GM19351 (cell line): ENCODE measurements at regions not wholly inside any gene's neighbourhood (a gene's known extent, or its start where the extent isn't known, plus 50 kb on each side); places are given as distances from the start of the nearest gene placed in this dataset.
"Not testable (repeated sequence)": the region's sequence is repeated elsewhere in the genome, so short reads cannot be mapped to it uniquely, and the experiment has no call there.

Experiments
- ATAC-seq: cut with Tn5 transposase; IDR thresholded peaks from one replicate; pipeline ENCODE4 v1.9.1; 2021; ENCODE audit warnings: mild to moderate bottlenecking, moderate library complexity; ENCODE audit not compliant: unreplicated experiment

- no peak for ATAC-seq
These were observed 648.0 kb downstream of the DACH1 start for GRCh38 chr13:71218960-71219359.

DNA sequence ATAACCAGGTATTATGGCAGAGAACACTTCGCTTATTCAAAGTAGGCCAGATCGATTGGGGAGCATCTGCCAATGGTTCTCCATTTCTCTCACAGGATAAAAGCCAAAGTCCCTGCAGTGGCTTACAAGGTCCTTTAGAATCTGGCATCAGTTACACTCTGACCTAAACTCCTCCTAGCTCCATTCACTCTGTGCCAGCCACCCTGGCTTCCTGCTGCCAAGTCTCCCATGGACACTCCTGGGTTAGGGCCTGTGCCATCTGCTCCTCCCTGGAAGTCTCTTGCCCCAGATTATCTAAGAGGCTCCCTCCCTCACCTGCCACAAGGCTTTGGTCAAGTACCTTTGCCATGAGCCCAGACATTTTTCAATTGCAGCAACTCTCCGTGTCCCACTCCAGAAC lies 649.2 kb downstream of the DACH1 start:
- ATAC-seq = no peak

GRCh38 chr13:71214821-71215220 lies 652.2 kb downstream of the DACH1 start:
- no peak for ATAC-seq

DNA sequence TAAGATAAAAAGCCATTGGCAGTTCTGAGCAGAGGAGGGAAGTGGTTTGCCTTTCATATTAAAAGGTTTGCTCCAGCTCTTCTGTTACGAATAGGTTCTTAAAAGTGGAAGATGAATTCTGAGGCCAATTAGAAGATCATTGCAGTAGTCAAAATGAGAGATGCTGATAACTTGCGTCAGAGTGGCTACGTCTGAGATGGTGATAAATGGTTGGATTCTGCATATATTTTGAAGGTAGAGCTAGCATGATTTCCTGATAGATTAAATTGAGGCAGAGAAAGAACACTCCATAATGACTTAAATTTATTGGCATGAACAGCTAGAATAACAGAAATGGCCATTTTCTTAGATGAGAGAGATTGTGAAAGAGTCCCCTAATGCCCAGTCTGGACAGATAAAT lies 652.6 kb downstream of the DACH1 start:
- ATAC-seq = no peak

- peak; percentile 60 for ATAC-seq
These were observed 653.7 kb downstream of the DACH1 start for GRCh38 chr13:71213252-71213821.

DNA sequence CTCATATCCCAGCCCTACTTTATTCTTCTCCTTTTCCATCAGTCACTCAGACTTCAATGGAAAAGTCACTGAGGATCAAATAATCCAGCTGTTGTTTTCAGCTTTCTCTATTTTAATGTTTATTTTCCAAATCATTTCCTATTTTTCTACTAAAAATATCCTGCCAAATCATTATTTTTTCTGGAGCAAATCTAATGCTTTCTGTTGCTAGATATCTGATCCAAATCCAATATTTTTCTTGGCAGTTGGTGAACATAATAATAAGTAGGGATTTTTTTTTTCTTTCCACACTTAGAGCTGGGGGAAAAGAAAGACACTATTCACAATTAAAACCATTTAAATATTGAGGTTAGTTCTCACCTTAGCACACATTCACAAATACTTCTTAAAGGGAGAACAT lies 656.1 kb downstream of the DACH1 start:
- no peak for ATAC-seq

GRCh38 chr13:71209217-71209616 lies 657.8 kb downstream of the DACH1 start:
- no peak for ATAC-seq

- not testable (repeated sequence) for ATAC-seq
These were observed 682.4 kb downstream of the DACH1 start for GRCh38 chr13:71184583-71184982.

GRCh38 chr13:71183352-71183751 lies 683.7 kb downstream of the DACH1 start:
- ATAC-seq = not testable (repeated sequence)

DNA sequence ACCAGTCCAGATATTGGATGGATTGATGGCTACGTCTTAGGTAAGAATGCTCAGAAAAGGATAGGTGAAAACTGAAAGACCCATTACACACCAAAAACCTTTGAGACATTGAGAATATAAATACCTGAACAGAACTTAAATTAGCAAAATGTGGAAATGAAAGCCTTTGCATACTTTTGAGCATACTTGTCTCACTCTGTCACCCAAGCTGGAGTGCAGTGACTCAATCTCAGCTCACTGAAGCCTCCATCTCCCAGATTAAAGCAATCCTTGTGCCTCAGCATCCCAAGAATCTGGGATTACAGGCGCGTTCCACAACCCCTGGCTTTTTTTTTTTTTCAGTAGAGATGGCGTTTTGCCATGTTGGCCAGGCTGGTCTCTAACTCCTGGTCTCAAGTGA lies 695.3 kb downstream of the DACH1 start:
- no peak for ATAC-seq

DNA sequence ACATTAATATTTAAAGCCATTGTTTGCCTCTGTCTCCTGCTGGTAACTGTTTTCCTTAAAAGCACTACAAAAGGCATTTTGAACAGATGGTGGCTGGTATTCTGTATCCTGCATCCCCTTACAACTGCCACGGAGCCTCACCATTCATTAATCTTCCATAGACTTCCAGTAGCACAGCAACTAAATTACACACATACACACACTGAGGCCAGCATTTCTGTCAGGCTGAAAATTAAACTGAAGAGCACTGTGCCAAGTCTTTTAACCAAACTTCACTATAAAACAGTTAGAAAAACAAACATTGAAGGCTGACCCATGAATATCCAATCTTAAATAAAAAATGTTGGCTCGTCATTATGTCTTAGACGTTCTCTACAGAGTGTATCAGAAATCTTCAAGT lies 697.8 kb downstream of the DACH1 start:
- no peak for ATAC-seq

- ATAC-seq = no peak
These were observed 710.5 kb downstream of the DACH1 start for GRCh38 chr13:71156550-71156949.

- ATAC-seq = no peak
These were observed 717.3 kb downstream of the DACH1 start for GRCh38 chr13:71149498-71150363.

GRCh38 chr13:71149046-71149445 lies 718.0 kb downstream of the DACH1 start:
- ATAC-seq = no peak

DNA sequence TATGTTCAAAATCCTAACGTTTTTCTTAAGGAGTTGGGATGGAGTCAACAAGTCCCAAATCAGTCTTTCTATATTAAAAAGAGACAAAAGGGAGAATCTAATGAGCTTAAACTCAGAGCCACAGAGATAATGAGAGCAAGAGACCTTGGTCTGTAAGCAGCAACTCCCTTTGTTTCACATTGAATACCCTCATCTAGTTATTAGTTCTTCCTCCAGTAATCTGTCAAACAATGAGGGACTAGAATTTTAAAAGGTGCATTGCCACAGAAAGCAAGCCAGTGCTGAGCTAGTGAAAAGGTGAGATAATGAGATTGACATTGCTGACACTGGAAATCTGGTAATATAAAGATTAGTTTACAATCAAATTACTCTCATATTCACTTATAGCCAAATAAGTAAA lies 718.6 kb downstream of the DACH1 start:
- no peak for ATAC-seq

- ATAC-seq = no peak
These were observed 722.1 kb downstream of the DACH1 start for GRCh38 chr13:71144883-71145282.

DNA sequence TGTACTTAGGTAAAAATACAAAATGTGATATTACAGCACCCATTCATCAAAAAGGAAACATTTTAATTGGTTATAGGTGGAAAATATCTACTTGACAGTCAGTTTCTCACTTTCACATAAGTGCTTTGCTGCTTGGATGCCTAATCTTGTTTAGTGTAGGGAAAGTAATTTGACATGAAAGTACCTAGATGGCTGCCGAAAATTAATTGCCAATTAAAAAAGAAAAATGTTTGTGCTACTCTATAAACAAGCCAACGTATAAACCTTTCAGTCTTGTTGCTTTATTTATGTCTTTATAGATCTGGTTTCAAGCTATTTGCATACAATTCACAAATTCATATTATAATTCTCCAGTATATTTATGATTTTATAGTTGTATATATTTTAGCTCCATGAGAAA lies 729.9 kb downstream of the DACH1 start:
- no peak for ATAC-seq

DNA sequence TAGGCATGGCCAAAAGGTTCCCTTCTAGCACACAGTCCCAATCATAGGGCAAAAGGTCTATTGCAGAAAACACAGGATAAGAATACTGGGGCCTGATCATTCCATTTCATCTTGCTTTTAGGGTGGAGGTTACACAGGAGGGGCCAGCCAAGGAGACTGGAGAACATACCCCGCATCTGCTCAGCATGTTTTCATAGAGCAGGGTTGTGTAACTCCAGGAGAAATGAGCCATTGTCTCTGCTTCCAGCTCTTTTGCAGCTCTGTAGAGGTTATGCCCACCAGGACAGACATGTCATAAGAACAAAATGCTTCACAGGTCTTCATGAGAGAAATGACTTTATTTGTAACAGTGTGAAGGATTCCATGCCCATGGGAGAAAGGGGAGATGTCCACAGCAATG lies 742.8 kb downstream of the DACH1 start:
- no peak for ATAC-seq

DNA sequence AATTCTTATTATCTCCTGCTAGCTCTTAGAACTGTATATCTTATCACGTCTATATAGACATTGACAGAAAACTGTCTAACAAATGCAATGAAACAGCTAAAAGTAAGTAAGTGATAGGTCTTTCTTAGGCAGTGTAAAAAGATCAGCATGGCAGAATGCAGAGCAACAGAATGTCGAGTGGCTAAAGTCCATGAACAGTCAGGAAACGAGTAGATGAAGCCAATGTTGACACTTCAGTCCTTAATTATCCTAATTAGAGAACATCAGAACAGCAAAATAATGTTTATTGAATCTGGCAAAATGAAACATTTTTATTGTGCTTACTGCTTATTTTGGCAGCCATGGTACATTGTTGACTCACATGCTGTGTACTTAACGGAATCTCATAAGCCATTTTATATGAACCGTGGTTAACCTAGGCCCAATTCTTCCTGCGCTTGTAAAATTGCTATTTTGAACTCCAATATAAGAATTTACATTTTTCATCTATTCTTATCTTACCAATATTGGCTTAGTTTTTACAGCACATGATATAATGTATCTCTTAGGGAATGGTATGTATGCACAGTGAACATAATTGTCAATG lies 748.1 kb downstream of the DACH1 start:
- no peak for ATAC-seq

- no peak for ATAC-seq
These were observed 749.1 kb downstream of the DACH1 start for GRCh38 chr13:71117920-71118319.

GRCh38 chr13:71115301-71115700 lies 751.7 kb downstream of the DACH1 start:
- no peak for ATAC-seq

DNA sequence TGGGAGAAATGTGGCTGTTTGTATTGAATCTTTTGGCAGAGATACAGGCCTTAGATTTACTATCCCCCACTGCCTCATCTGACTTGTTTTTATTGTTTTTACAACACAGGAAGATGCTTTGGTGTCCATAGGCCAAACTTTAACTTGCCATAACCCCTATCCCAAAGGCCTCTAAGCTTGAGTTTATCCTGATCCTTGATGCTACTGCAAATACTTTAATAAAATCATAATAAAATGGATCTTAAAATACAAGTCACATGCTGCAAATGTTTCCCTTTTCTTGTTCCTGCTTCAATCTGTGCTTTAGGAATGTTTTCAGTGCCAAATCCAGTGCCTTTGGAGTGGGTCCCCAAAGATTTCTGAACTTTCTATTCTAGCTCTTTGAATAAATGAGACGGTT lies 770.6 kb downstream of the DACH1 start:
- ATAC-seq = no peak
